ENCODE measurements at regions not wholly inside any gene's neighbourhood (a gene's known extent, or its start where the extent isn't known, plus 50 kb on each side); places are given as distances from the start of the nearest gene placed in this dataset.

DNA sequence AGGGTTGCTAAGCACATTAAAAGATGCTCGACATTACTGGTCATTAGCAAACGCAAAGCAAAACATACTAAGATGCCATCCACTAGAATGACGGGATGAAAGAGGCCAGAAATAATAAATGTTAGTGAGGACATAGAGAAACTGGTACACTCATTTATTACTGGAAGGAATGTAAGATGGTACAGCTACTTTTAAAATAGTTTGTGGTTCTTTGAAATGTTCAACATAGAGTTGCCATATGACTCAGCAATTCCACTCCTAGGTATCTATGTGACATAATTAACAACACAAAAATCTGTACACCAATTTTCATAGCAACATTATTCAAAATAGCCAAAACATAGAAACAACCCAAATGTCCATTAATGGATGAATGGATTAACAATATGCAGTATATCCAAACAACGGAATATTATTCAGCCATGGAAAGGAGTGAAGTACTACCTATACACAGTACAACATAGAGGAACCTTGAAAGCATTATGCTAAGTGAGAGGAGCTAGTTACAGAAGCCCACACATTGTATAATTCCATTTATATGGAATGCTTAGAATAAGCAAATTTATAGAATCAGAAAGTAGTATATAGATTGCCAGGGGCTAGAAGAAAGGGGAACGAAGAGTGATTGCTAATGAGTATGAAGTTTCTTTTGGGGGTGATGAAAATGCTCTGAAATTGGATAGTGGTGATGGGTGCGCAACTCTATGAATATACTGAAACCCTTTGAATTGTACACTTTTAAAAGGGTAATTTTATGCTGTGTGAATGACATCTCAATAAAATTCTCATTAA lies 61.9 kb upstream of the IL1R1 start:
- POLR2A ChIA-PET, result no interaction called here
- Mint-ChIP-seq H3K9me3 (peaks cover 13% of the 10 kb centered on the region), H3K36me3 (no peaks in the 10 kb centered on the region), H3K27me3 (ENCODE audit: low read depth) (no peaks in the 10 kb centered on the region), H3K27ac (no peak overlapping the region), H3K4me3 (no peak overlapping the region), H3K4me1 (no peaks in the 10 kb centered on the region)
- CTCF ChIA-PET, result no interaction called here
- DNase-seq (ENCODE audit: low spot score), result no peak
- no peak for TF ChIP-seq PRRX2 (CRISPR knock-in tag; IDR thresholded peaks at IDR 0.05)
- TF ChIP-seq NR1H2 (CRISPR knock-in tag; IDR thresholded peaks at IDR 0.05), result no peak
- no peak for TF ChIP-seq FOXJ3 (CRISPR knock-in tag; IDR thresholded peaks at IDR 0.05; ENCODE audit: borderline replicate concordance)
- no peak for TF ChIP-seq NFATC4 (CRISPR knock-in tag; IDR thresholded peaks at IDR 0.05)
- TF ChIP-seq ZNF671 (CRISPR knock-in tag; IDR thresholded peaks at IDR 0.05), result no peak
- no peak for TF ChIP-seq KAT7 (CRISPR knock-in tag; IDR thresholded peaks at IDR 0.05; ENCODE audit: borderline replicate concordance)
- TF ChIP-seq, protein P1, sequence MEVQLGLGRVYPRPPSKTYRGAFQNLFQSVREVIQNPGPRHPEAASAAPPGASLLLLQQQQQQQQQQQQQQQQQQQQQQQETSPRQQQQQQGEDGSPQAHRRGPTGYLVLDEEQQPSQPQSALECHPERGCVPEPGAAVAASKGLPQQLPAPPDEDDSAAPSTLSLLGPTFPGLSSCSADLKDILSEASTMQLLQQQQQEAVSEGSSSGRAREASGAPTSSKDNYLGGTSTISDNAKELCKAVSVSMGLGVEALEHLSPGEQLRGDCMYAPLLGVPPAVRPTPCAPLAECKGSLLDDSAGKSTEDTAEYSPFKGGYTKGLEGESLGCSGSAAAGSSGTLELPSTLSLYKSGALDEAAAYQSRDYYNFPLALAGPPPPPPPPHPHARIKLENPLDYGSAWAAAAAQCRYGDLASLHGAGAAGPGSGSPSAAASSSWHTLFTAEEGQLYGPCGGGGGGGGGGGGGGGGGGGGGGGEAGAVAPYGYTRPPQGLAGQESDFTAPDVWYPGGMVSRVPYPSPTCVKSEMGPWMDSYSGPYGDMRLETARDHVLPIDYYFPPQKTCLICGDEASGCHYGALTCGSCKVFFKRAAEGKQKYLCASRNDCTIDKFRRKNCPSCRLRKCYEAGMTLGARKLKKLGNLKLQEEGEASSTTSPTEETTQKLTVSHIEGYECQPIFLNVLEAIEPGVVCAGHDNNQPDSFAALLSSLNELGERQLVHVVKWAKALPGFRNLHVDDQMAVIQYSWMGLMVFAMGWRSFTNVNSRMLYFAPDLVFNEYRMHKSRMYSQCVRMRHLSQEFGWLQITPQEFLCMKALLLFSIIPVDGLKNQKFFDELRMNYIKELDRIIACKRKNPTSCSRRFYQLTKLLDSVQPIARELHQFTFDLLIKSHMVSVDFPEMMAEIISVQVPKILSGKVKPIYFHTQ (CRISPR knock-in tag; IDR thresholded peaks at IDR 0.05), result no peak
- TF ChIP-seq, protein P2, sequence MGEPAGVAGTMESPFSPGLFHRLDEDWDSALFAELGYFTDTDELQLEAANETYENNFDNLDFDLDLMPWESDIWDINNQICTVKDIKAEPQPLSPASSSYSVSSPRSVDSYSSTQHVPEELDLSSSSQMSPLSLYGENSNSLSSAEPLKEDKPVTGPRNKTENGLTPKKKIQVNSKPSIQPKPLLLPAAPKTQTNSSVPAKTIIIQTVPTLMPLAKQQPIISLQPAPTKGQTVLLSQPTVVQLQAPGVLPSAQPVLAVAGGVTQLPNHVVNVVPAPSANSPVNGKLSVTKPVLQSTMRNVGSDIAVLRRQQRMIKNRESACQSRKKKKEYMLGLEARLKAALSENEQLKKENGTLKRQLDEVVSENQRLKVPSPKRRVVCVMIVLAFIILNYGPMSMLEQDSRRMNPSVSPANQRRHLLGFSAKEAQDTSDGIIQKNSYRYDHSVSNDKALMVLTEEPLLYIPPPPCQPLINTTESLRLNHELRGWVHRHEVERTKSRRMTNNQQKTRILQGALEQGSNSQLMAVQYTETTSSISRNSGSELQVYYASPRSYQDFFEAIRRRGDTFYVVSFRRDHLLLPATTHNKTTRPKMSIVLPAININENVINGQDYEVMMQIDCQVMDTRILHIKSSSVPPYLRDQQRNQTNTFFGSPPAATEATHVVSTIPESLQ (CRISPR knock-in tag; IDR thresholded peaks at IDR 0.05), result no peak
- no peak for TF ChIP-seq TCF7 (CRISPR knock-in tag; IDR thresholded peaks at IDR 0.05; ENCODE audit: low read depth)
- no peak for TF ChIP-seq SOX15 (CRISPR knock-in tag; IDR thresholded peaks at IDR 0.05)
- no peak for TF ChIP-seq ZNF263 (CRISPR knock-in tag; IDR thresholded peaks at IDR 0.05; ENCODE audit: low read depth)
- TF ChIP-seq, protein P3, sequence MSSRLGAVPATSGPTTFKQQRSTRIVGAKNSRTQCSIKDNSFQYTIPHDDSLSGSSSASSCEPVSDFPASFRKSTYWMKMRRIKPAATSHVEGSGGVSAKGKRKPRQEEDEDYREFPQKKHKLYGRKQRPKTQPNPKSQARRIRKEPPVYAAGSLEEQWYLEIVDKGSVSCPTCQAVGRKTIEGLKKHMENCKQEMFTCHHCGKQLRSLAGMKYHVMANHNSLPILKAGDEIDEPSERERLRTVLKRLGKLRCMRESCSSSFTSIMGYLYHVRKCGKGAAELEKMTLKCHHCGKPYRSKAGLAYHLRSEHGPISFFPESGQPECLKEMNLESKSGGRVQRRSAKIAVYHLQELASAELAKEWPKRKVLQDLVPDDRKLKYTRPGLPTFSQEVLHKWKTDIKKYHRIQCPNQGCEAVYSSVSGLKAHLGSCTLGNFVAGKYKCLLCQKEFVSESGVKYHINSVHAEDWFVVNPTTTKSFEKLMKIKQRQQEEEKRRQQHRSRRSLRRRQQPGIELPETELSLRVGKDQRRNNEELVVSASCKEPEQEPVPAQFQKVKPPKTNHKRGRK (CRISPR knock-in tag; IDR thresholded peaks at IDR 0.05; ENCODE audit: borderline replicate concordance), result no peak
- TF ChIP-seq ELF4 (CRISPR knock-in tag; IDR thresholded peaks at IDR 0.05; ENCODE audit: low read depth), result no peak
- no peak for ATAC-seq

DNA sequence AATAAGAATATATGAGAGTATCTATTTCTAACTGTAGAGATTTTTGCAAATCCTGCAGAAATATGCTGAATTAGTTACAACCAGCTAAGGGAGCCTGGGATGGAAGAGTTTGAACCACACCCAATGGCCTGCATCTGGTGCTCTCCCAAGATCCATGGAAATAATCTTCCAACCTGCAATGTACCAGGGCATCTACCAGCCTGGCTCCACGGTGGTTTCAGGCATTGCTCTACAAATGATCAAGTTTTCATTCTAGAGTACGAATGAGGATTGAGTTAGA lies 61.4 kb upstream of the IL1R1 start:
- POLR2A ChIA-PET, result no interaction called here
- Mint-ChIP-seq H3K4me1 (peaks cover under 1% of the 10 kb centered on the region; the same call in 1 of the 2 replicates), H3K27me3 (ENCODE audit: low read depth) (no peaks in the 10 kb centered on the region), H3K9me3 (peaks cover 13% of the 10 kb centered on the region), H3K27ac (no peak overlapping the region), H3K4me3 (no peak overlapping the region), H3K36me3 (no peaks in the 10 kb centered on the region)
- no peak for ATAC-seq
- CTCF ChIA-PET, result no interaction called here
- TF ChIP-seq, protein P4, sequence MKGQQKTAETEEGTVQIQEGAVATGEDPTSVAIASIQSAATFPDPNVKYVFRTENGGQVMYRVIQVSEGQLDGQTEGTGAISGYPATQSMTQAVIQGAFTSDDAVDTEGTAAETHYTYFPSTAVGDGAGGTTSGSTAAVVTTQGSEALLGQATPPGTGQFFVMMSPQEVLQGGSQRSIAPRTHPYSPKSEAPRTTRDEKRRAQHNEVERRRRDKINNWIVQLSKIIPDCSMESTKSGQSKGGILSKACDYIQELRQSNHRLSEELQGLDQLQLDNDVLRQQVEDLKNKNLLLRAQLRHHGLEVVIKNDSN (CRISPR knock-in tag; IDR thresholded peaks at IDR 0.05), result no peak
- TF ChIP-seq JAZF1 (CRISPR knock-in tag; IDR thresholded peaks at IDR 0.05) (no peak), SMAD3 (CRISPR knock-in tag; IDR thresholded peaks at IDR 0.05; ENCODE audit: borderline replicate concordance) (no peak), SMAD4 (CRISPR knock-in tag; IDR thresholded peaks at IDR 0.05) (no peak), NFE2L1 (CRISPR knock-in tag; IDR thresholded peaks at IDR 0.05) (no peak), ZNF396 (CRISPR knock-in tag; IDR thresholded peaks at IDR 0.05; ENCODE audit: borderline replicate concordance) (no peak), ZNF121 (CRISPR knock-in tag; IDR thresholded peaks at IDR 0.05) (no peak)
- TF ChIP-seq, protein P5, sequence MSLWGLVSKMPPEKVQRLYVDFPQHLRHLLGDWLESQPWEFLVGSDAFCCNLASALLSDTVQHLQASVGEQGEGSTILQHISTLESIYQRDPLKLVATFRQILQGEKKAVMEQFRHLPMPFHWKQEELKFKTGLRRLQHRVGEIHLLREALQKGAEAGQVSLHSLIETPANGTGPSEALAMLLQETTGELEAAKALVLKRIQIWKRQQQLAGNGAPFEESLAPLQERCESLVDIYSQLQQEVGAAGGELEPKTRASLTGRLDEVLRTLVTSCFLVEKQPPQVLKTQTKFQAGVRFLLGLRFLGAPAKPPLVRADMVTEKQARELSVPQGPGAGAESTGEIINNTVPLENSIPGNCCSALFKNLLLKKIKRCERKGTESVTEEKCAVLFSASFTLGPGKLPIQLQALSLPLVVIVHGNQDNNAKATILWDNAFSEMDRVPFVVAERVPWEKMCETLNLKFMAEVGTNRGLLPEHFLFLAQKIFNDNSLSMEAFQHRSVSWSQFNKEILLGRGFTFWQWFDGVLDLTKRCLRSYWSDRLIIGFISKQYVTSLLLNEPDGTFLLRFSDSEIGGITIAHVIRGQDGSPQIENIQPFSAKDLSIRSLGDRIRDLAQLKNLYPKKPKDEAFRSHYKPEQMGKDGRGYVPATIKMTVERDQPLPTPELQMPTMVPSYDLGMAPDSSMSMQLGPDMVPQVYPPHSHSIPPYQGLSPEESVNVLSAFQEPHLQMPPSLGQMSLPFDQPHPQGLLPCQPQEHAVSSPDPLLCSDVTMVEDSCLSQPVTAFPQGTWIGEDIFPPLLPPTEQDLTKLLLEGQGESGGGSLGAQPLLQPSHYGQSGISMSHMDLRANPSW (CRISPR knock-in tag; conservative IDR thresholded peaks at IDR 0.05; ENCODE audit: low read depth), result no peak
- TF ChIP-seq, protein P6, sequence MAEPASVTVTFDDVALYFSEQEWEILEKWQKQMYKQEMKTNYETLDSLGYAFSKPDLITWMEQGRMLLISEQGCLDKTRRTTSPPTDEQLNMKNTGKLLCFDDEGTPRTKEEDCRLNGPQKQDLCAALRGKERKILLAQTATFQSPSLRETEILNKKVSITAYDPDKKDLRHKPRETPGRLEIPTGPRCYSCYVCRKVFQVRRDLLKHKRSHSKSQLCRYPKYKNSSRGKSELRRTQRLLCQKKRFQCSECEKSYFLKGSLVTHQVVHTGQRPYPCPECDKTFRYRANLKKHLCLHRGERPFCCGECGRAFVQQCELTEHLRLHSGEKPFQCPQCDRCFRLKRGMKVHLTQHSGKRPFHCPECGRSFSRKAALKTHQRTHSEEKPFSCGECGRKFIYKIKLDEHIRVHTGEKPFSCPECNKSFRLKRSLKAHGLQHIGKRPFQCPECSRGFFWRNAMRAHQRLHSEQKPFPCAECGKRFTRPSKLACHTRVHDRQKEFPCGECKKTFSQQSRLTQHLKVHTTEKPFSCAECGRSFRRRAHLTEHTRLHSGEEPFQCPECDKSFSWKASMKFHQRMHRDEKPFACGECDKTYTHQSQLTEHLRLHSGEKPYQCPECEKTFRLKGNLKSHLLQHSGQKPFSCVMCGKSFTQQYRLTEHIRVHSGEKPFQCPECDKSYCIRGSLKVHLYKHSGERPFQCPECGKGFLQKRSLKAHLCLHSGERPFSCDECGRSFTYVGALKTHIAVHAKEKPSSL (CRISPR knock-in tag; conservative IDR thresholded peaks at IDR 0.05), result no peak
- no peak for DNase-seq (ENCODE audit: low spot score)
